Peyer's patch (tissue), 4 donors: ENCODE measurements at regions not wholly inside any gene's neighbourhood (a gene's known extent, or its start where the extent isn't known, plus 50 kb on each side); places are given as distances from the start of the nearest gene placed in this dataset.

Experiments
- CTCF ChIP-seq, 6 experiments: fragments of 450-650 bp in 4 of 6; fragments of 200-600 bp in 2 of 6; sonication (generic) in 1 of 6; IDR thresholded peaks; one replicate each; pipeline ENCODE4 v1.5.1; 2017 to 2019; ENCODE audit warnings: antibody characterized with exemption in 6 of 6, mild to moderate bottlenecking in 3 of 6, moderate library complexity in 1 of 6
- POLR2A ChIP-seq, 2 donors: fragments of 450-650 bp; IDR thresholded peaks; one replicate each; pipeline ENCODE4 v1.5.1; 2017; ENCODE audit warnings: antibody characterized with exemption in 2 of 2, mild to moderate bottlenecking in 2 of 2, moderate library complexity in 2 of 2

DNA sequence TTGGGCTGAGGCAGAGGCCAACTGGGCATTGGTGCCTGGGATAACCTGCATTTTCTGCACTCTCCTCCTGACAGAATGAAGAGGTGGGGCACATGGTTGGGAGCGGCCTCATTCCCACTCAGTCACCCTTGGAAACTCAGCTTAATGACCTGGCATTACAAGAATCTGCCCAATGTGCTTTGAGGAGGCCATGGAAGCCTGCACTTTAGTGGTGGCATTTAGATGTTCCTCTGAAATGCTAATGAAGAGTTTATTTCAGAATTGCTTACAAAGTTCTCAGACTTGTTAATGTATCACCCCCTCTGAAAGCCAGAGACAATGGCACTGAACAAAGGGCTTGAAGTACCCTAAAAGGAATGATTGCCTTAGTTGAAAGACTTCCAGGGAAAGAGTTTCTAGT, 71.4 kb upstream of the PARP11 start:
- TF ChIP-seq CTCF (IDR thresholded peaks at IDR 0.05): no peak
- no peak for TF ChIP-seq POLR2A (IDR thresholded peaks at IDR 0.05)
